Transverse colon (tissue), 4 donors: ENCODE measurements at regions not wholly inside any gene's neighbourhood (a gene's known extent, or its start where the extent isn't known, plus 50 kb on each side); places are given as distances from the start of the nearest gene placed in this dataset.

Experiments used
- EP300 ChIP-seq: sonication (generic); formaldehyde crosslinking; IDR thresholded peaks from one replicate; pipeline ENCODE4 v1.6.1; 2017; ENCODE audit warnings: antibody characterized with exemption, low read depth
- POLR2A ChIP-seq: fragments of 450-650 bp; IDR thresholded peaks from one replicate; pipeline ENCODE4 v1.6.1; 2016; ENCODE audit warnings: antibody characterized with exemption, mild to moderate bottlenecking, moderate library complexity
- POLR2AphosphoS5 ChIP-seq, 3 donors: sonication (generic); formaldehyde crosslinking; IDR thresholded peaks; one replicate each; pipeline ENCODE4 v1.6.1; 2016; ENCODE audit warnings: antibody characterized with exemption in 3 of 3
- TF ChIP-seq, protein P1 (sequence below), 5 experiments: fragments of 200-600 bp in 3 of 5; fragments of 450-650 bp in 2 of 5; sonication (generic) in 3 of 5; IDR thresholded peaks; 1 replicate in 2 of 5; 2 replicates in 3 of 5; pipeline ENCODE4 v1.5.1; 2016 to 2017; ENCODE audit warnings: antibody characterized with exemption in 5 of 5, inconsistent platforms in 3 of 5, mild to moderate bottlenecking in 2 of 5, moderate library complexity in 1 of 5

- TF ChIP-seq, protein P1, sequence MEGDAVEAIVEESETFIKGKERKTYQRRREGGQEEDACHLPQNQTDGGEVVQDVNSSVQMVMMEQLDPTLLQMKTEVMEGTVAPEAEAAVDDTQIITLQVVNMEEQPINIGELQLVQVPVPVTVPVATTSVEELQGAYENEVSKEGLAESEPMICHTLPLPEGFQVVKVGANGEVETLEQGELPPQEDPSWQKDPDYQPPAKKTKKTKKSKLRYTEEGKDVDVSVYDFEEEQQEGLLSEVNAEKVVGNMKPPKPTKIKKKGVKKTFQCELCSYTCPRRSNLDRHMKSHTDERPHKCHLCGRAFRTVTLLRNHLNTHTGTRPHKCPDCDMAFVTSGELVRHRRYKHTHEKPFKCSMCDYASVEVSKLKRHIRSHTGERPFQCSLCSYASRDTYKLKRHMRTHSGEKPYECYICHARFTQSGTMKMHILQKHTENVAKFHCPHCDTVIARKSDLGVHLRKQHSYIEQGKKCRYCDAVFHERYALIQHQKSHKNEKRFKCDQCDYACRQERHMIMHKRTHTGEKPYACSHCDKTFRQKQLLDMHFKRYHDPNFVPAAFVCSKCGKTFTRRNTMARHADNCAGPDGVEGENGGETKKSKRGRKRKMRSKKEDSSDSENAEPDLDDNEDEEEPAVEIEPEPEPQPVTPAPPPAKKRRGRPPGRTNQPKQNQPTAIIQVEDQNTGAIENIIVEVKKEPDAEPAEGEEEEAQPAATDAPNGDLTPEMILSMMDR (IDR thresholded peaks at IDR 0.05) = no peak
- TF ChIP-seq POLR2AphosphoS5 (IDR thresholded peaks at IDR 0.05) = no peak
- no peak for TF ChIP-seq POLR2A
- TF ChIP-seq EP300 = no peak
Observed at GRCh38 chr4:171433674-171434073, 379.5 kb upstream of the GALNTL6 start.
